Stimulated activated CD4-positive, alpha-beta T cell treated with anti-CD3 and anti-CD28 coated beads, Interleukin-2, amount 100 ng/mL, for 24 hours (primary cell): ENCODE measurements at regions not wholly inside any gene's neighbourhood (a gene's known extent, or its start where the extent isn't known, plus 50 kb on each side); places are given as distances from the start of the nearest gene placed in this dataset.
"Not testable (repeated sequence)": the region's sequence is repeated elsewhere in the genome, so short reads cannot be mapped to it uniquely, and the experiment has no call there.

ENCODE experiments used
- DNase-seq, 2 donors: peaks; one replicate each; pipeline ENCODE4 v3.0.0-alpha.2; 2020

- no peak for DNase-seq
These were observed 888.6 kb downstream of the DIAPH3 start for GRCh38 chr13:59274958-59275727.

- DNase-seq = no peak
These were observed 887.3 kb downstream of the DIAPH3 start for GRCh38 chr13:59276436-59276835.

GRCh38 chr13:59277106-59277505, 886.6 kb downstream of the DIAPH3 start:
- DNase-seq = no peak

- no peak for DNase-seq
These were observed 884.7 kb downstream of the DIAPH3 start for GRCh38 chr13:59279028-59279427.

- no peak for DNase-seq
These were observed 884.2 kb downstream of the DIAPH3 start for GRCh38 chr13:59279576-59279975.

GRCh38 chr13:59280297-59280696, 883.4 kb downstream of the DIAPH3 start:
- no peak for DNase-seq

GRCh38 chr13:59281453-59281852, 882.3 kb downstream of the DIAPH3 start:
- no peak for DNase-seq

GRCh38 chr13:59292240-59292639, 871.5 kb downstream of the DIAPH3 start:
- DNase-seq = not testable (repeated sequence)

GRCh38 chr13:59299584-59299983, 864.1 kb downstream of the DIAPH3 start:
- no peak for DNase-seq

GRCh38 chr13:59300355-59301173, 863.2 kb downstream of the DIAPH3 start:
- no peak for DNase-seq

- DNase-seq = no peak
These were observed 862.6 kb downstream of the DIAPH3 start for GRCh38 chr13:59301174-59301567.

GRCh38 chr13:59303433-59303832, 860.3 kb downstream of the DIAPH3 start:
- no peak for DNase-seq

- no peak for DNase-seq
These were observed 859.1 kb downstream of the DIAPH3 start for GRCh38 chr13:59304596-59304995.

- DNase-seq = no peak
These were observed 857.8 kb downstream of the DIAPH3 start for GRCh38 chr13:59305896-59306295.

GRCh38 chr13:59312776-59313175, 851.0 kb downstream of the DIAPH3 start:
- no peak for DNase-seq

GRCh38 chr13:59318320-59318930, 845.3 kb downstream of the DIAPH3 start:
- peak; percentile 62 to 75 for DNase-seq

GRCh38 chr13:59319276-59319675, 844.5 kb downstream of the DIAPH3 start:
- DNase-seq = no peak

- DNase-seq = no peak
These were observed 843.7 kb downstream of the DIAPH3 start for GRCh38 chr13:59320021-59320420.

GRCh38 chr13:59324401-59324800, 839.3 kb downstream of the DIAPH3 start:
- not testable (repeated sequence) for DNase-seq

GRCh38 chr13:59326717-59327116, 837.0 kb downstream of the DIAPH3 start:
- no peak for DNase-seq

GRCh38 chr13:59330764-59331163, 833.0 kb downstream of the DIAPH3 start:
- DNase-seq = no peak

GRCh38 chr13:59332966-59333365, 830.8 kb downstream of the DIAPH3 start:
- DNase-seq = no peak

- DNase-seq = no peak
These were observed 826.7 kb downstream of the DIAPH3 start for GRCh38 chr13:59337070-59337469.

- no peak for DNase-seq
These were observed 823.6 kb downstream of the DIAPH3 start for GRCh38 chr13:59340151-59340550.
